NCI-H2196 treated with DMSO at 0.1 percent for 48 hours (cell line): ENCODE measurements at regions not wholly inside any gene's neighbourhood (a gene's known extent, or its start where the extent isn't known, plus 50 kb on each side); places are given as distances from the start of the nearest gene placed in this dataset.
"Not testable (repeated sequence)": the region's sequence is repeated elsewhere in the genome, so short reads cannot be mapped to it uniquely, and the experiment has no call there.

ENCODE experiments used
- DNase-seq: peaks from one replicate; lab custom pipeline; 2025; ENCODE audit not compliant: unreplicated experiment; lab: John Stamatoyannopoulos, UW

GRCh38 chr6:121634586-121634985 lies 199.1 kb downstream of the GJA1 start:
- not testable (repeated sequence) for DNase-seq

DNA sequence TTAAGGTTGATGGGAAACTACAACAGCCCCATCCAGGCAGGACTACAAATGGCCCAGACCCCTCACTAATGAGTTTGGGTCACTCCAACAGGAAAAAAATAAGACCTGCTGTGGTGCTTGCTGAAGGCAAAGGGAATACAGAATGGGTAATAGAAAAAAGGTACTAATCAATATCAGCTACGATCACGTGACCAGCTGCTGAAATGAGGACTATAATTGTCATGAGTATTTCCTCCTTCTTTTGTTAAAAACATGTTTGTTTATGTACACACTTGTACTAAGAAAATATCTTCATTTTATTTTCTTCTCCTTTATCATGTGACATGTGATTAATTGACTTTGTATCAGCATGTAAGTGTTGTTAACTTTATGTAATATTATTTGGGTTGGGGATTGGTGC lies 199.9 kb downstream of the GJA1 start:
- DNase-seq, result no peak

- DNase-seq, result not testable (repeated sequence)
Measured at GRCh38 chr6:121636217-121636616, 200.8 kb downstream of the GJA1 start.

DNA sequence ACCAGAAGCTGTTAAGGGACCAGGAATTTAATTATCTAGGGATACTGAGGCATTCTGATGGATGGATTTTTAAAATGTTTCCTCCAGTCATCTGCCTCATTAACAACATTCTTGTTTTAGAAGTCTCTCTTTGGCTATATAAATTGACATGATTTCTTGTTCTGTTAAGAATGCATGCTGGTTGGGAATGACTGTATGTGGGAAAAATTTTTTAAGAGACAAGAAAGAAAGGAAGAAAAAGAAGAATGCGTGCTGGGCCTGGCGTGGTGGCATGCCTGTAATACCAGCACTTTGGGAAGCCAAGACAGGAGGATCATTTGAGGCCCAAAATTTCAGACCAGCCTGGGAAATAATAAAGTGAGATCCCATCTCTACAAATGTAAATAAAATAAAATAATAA lies 203.6 kb downstream of the GJA1 start:
- DNase-seq, result no peak

GRCh38 chr6:121641158-121641557 lies 205.7 kb downstream of the GJA1 start:
- DNase-seq, result no peak

GRCh38 chr6:121645100-121645745 lies 209.8 kb downstream of the GJA1 start:
- no peak for DNase-seq

GRCh38 chr6:121647905-121648304 lies 212.5 kb downstream of the GJA1 start:
- no peak for DNase-seq

GRCh38 chr6:121649951-121650350 lies 214.5 kb downstream of the GJA1 start:
- DNase-seq, result no peak

DNA sequence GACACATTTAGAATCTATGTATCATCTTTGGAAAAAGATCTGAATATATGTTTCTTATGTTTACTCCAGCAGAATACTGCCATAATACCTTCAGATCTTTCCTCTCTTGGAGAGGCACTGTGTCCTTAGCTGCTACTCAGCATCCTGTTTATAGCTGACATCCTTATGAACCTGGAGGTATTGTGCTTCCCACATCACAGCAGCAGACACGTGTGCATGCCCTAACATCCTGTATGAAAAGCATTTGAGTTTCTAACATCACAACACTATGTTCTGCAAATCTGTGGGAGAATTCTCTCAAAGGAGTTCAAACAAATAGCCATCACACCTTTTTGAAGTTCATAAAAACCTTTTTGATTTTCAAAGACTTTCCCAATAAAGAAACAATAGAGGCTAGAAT lies 216.0 kb downstream of the GJA1 start:
- no peak for DNase-seq

GRCh38 chr6:121652223-121652622 lies 216.8 kb downstream of the GJA1 start:
- no peak for DNase-seq

DNA sequence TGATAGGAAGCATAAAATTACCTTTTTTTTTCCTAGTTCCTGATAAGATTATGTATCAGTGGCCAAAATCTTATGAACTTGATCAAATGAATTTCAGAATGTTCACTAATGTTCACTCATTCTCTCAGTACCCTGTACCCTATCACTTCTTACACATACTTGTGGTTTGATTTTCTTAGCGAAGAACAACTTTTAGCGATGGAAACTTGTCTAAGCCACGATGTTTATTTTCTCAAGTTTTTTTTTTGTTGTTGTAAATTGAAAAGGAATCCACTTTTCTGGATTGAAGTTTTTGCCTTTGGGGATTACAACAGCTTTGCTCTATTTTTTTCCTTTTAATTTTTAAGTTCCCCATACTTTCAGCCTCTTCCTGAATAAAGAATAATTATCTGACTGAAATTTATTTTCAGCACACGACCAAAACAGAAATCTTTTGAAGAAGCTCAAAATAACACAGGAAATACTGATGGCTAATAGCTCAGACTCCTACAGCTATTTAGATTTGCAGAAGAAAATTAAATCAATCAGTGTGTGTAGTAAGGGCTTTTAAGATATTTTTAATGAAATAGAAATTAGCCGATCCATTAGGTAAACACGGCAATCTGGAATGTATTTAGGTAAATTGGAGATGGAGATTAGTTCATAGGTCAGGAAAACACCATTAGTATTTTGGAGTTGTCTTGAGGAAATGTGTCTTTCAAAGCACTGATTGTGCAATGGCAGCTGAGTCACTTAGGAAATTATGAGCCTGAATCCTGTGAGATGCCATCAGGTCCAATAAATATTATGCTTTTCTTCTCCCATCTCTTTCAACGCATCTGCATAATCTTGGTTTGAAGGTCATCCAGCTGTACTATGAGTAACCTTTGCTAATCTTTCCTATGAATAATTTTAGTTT lies 217.5 kb downstream of the GJA1 start:
- DNase-seq, result no peak

GRCh38 chr6:121653624-121654008 lies 218.2 kb downstream of the GJA1 start:
- DNase-seq, result no peak

- no peak for DNase-seq
Measured at GRCh38 chr6:121657972-121658371, 222.5 kb downstream of the GJA1 start.

DNA sequence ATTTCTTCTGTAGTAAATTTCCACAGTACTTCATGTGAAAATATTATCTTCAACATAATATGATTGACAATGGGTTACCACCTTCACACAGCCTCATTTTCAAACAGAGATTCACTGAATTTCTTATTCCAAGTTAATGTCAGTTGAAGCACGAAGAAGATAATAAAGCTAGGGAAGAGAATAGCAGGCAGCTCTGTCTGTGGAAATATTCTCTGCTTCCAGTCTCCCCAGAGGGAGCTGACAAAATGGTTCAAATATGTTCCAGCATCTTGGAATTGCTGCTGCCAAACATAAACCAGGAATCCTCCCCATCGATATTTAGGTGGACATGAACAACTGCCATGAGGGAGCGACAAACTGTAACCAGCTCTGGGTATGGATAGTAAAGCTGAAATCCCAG lies 224.8 kb downstream of the GJA1 start:
- DNase-seq, result no peak

DNA sequence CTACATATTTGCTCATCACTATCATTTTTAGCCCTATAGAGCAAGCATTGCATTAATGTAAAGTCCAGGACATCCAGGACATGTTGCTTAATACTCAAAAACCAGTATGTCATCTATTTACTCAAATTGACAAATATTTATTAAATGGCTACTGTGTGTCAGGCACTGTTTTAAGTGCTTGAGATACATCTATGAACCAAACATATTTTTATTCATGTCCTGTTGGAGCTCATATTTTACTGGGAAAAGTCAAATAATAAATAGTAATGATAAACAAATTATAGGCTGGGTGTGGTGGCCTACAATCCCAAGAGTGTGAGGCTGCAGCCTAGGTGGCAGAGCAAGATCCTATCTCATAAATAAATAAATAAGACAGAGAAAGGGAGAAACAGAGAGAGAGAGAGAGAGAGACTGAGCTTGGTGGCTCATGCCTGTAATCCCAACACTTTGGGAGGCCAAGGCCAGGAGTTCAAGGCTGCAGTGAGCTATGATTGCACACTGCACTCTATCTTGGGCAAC lies 227.9 kb downstream of the GJA1 start:
- no peak for DNase-seq

GRCh38 chr6:121664158-121664557 lies 228.7 kb downstream of the GJA1 start:
- DNase-seq, result no peak

GRCh38 chr6:121666814-121667213 lies 231.4 kb downstream of the GJA1 start:
- DNase-seq, result no peak

DNA sequence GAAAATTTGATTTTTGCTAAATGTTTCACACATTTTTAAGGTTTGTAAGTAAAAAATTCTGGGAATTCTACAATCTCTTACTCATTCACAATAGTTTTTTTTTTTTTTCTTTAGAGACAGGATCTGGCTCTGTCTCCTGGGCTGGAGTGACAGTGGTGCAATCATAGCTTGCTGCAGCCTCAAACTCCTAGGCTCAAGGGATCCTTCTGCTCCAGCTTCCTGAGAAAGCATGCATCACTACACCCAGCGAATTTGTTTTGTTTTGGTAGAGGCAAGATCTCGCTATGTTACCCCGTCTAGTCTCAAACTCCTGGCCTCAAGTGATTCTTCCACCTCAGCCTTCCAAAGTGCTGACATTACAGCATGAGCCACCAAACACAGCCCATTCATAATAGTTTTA lies 232.8 kb downstream of the GJA1 start:
- DNase-seq, result no peak

GRCh38 chr6:121670511-121670910 lies 235.1 kb downstream of the GJA1 start:
- no peak for DNase-seq

DNA sequence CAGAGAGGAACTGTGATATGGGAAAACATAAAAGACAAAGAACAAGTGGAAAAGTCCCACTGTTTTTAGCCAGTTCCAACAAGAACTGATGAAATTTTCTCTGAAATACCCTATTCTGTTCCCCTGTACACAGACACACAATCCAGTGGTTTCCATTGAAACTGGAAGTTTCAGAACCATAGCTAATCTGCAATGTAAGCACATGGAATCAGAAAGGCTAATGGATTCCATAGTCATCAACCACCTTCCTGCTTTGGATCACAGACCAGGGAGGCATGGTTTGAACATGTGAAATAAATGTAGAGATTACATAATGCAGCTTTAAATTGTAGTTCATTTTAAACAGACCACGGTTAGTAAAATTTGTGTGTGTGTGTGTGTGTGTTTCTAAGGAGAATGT lies 242.1 kb downstream of the GJA1 start:
- no peak for DNase-seq

GRCh38 chr6:121678245-121678644 lies 242.8 kb downstream of the GJA1 start:
- DNase-seq, result no peak

GRCh38 chr6:121680058-121680457 lies 244.6 kb downstream of the GJA1 start:
- DNase-seq, result no peak
